ENCODE measurements at regions not wholly inside any gene's neighbourhood (a gene's known extent, or its start where the extent isn't known, plus 50 kb on each side); places are given as distances from the start of the nearest gene placed in this dataset.

DNA sequence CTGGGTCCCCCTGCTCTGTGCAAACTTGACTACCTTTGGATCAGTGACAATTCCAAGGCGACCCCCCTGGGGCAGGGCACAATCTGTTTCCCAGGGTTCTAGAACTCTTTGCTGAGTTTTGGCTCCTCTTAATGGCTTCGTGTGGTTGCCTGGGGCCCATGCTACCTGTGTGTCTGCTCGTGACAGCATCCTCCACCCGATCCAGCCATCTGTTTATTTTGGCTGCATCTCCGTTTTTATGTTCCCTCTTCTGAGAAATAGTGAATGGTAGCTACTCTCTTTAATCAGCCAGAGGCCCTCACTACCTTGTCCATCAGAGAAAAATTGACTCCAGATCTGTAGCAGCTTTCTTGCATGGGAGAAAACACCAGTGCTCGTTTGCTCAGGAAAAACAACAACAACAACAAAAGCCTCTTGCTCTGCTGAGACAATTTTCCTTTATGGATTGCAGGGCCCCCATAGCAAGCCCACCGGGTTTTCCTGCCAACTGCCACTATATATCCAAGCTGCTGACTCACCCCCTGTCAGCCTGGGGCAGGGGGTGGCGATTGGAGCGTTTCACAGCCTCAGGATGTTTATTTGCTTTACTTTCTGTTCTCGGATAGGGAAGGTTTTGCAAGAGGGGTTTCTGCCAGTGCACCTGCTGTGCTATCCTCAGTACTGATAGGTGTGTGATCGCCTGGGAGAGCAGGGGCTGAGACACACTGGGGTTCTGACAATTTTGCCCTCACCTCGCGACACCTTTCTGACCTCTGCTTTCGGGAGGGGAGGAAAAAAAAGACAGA is 607.8 kb downstream of the BNC2 start:
- CTCF ChIA-PET = interaction anchor here (1.3 to 1.5 kb wide), 2 partner anchors 9 to 19 kb away, joined by 3 to 7 read pairs; no protein-coding TSS in a partner anchor
- TF ChIP-seq, protein P1, sequence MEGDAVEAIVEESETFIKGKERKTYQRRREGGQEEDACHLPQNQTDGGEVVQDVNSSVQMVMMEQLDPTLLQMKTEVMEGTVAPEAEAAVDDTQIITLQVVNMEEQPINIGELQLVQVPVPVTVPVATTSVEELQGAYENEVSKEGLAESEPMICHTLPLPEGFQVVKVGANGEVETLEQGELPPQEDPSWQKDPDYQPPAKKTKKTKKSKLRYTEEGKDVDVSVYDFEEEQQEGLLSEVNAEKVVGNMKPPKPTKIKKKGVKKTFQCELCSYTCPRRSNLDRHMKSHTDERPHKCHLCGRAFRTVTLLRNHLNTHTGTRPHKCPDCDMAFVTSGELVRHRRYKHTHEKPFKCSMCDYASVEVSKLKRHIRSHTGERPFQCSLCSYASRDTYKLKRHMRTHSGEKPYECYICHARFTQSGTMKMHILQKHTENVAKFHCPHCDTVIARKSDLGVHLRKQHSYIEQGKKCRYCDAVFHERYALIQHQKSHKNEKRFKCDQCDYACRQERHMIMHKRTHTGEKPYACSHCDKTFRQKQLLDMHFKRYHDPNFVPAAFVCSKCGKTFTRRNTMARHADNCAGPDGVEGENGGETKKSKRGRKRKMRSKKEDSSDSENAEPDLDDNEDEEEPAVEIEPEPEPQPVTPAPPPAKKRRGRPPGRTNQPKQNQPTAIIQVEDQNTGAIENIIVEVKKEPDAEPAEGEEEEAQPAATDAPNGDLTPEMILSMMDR (IDR thresholded peaks at IDR 0.05; ENCODE audit: insufficient read depth, low read length, missing control alignments) = no peak
- POLR2A ChIA-PET = no interaction called here
- no peak overlapping the region for H3K4me3 ChIP-seq (ENCODE audit: low read depth, low read length)
- no peak for DNase-seq (ENCODE audit: low read depth, low spot score)

DNA sequence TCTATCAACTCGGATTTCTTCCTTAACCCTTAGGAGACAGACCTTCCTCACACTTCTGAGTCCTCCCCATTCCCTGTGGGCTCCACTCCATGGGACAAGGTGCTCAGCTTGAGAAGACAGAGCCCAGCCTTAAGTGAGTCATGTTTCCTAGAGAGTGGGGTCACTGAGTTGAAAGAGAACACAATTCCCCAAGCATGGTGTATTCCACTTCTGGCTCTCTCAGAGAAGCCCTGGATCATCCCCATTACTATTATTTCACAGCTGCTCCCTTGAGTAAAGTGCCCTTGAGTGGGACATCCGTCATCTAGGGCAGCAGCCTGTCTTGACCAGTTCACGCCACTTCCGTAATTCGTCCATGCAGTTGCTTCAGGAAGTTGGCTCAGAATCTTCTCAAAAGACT is 604.8 kb downstream of the BNC2 start:
- POLR2A ChIA-PET = no interaction called here
- no peak for DNase-seq (ENCODE audit: low read depth, low spot score)
- TF ChIP-seq, protein P1 (IDR thresholded peaks at IDR 0.05; ENCODE audit: insufficient read depth, low read length, missing control alignments) = no peak
- no peak overlapping the region for H3K4me3 ChIP-seq (ENCODE audit: low read depth, low read length)
- CTCF ChIA-PET = interaction anchor here (0.9 to 1.7 kb wide), 3 partner anchors 9 to 23 kb away, joined by 3 to 7 read pairs (median 4); no protein-coding TSS in a partner anchor

DNA sequence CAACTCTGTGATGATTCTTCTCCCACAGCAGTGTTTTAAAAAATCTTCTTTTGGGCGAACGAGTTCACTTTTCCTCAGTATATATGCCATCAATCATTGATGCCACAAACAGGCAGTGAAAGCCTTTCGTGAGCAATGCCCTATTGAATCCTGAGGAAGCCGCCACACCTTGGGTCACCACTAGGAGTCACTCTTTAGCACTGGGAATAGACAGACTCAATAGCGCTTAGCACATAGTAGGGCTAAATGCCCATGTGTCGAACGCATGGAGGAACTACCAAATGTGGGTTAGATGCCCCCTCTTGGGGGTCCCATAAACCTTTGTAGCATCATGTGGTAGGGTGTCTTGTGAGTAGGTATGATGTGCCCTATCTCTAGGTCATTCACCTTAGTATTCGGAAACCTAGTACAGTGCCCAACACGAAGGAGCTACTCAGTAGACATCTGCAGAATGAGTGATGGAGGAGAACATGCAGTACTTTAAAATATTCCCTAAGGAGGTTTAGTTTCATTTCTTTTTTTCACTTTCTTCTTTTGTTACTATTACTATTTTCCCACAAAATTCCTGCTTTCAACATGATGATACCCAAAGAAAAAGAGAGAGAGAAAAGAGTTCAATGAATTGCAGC is 603.7 kb downstream of the BNC2 start:
- H3K4me3 ChIP-seq (ENCODE audit: low read depth, low read length) = peak overlapping the region; percentile 40; the same call in 1 of the 2 replicates
- TF ChIP-seq, protein P1 (IDR thresholded peaks at IDR 0.05; ENCODE audit: insufficient read depth, low read length, missing control alignments) = peak; percentile 37
- POLR2A ChIA-PET = no interaction called here
- CTCF ChIA-PET = interaction anchor here (1.0 to 1.9 kb wide), 5 partner anchors 9 to 24 kb away, joined by 4 to 20 read pairs (median 7); no protein-coding TSS in a partner anchor
- no peak for DNase-seq (ENCODE audit: low read depth, low spot score)

DNA sequence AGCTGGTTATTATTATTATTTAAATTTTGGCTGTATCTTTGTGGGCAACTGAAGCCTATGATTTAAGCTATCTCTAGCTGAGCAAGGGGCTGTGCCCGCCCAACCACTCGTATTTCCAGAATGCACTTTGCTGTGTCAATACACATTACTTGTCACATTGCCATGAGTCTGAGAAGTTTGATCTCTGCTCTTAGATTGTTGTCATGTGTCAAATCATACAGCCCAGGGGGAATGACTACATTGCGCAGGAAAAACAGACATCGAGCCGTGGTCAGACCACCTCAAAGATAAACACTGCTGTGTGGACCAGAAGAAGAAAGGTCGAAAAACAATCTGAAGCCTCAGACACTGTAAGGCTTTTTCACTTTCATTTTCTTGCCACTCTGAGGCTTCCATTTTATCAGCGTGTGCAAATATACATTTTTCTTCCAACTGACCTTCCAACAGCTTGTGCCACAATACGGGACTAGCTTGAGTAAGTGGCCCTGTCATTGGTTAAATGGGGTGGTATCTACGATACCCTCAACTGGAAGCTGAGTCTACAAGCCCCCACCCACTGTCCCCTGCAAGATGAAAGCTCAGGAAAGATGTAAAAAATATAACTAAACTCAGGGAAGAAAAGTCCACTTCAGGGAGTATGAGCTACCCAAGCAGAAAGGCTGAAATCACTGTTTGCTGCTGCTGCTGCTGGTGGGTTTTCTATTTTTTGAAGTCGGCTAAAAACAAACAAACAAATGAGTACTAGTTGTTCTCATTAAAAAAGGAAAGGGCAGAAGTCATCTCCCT is 603.0 kb downstream of the BNC2 start:
- ChIA-PET POLR2A (no interaction called here), CTCF (interaction anchor here (1.3 to 1.9 kb wide), 4 partner anchors 10 to 25 kb away, joined by 5 to 20 read pairs (median 9); no protein-coding TSS in a partner anchor)

DNA sequence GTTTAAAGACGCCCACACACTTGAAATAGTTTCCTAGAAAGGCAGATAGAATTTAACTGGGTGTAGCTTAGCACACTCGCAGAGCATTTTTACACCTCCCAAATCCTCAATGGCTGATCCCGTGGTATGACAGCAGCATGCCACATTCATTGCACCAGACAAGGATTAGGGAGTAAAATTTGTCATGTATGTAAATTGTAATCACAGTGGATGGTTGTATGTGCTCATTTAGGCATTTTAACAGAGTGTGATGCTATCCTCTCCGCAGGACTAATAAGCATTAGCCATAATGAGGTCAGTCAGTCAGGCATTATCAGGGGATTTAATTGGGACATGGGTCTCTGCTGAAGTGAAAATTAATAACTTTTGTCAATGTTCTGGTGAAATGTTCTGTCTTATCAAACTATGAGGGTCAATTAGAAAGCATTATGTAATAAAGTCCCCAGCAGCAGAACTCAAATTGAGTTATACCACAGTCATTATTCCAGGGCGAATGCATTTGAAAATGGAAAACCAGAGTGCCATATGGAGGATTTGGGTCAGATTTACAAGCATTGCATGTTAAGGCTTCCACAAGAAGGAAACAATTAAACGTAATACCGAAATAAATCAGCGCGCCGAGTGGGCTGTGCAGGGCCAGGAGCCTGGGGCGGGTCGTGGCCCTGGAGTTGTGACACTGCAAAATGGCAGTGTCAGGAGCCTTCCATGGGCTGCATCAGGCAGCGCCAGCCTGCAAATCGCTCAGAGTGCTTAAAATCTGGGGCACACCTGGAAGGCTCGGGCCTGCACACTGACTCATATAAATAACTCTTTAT is 602.2 kb downstream of the BNC2 start:
- no peak overlapping the region for H3K4me3 ChIP-seq (ENCODE audit: low read depth, low read length)
- TF ChIP-seq, protein P1 (IDR thresholded peaks at IDR 0.05; ENCODE audit: insufficient read depth, low read length, missing control alignments) = no peak
- ChIA-PET POLR2A (no interaction called here), CTCF (interaction anchor here (1.3 to 2.0 kb wide), 4 partner anchors 10 to 19 kb away, joined by 5 to 20 read pairs (median 8); no protein-coding TSS in a partner anchor)
- DNase-seq (ENCODE audit: low read depth, low spot score) = no peak

More for the DNA sequence above, 603.0 kb downstream of the BNC2 start:
- TF ChIP-seq, protein P1 (IDR thresholded peaks at IDR 0.05; ENCODE audit: insufficient read depth, low read length, missing control alignments) = no peak
- no peak for DNase-seq (ENCODE audit: low read depth, low spot score)
- peak overlapping the region; percentile 40 for H3K4me3 ChIP-seq (ENCODE audit: low read depth, low read length)

Measured in AG04449 (cell line).